GM18498 (cell line): ENCODE measurements at regions not wholly inside any gene's neighbourhood (a gene's known extent, or its start where the extent isn't known, plus 50 kb on each side); places are given as distances from the start of the nearest gene placed in this dataset.
"Not testable (repeated sequence)": the region's sequence is repeated elsewhere in the genome, so short reads cannot be mapped to it uniquely, and the experiment has no call there.

Experiments
- ATAC-seq: cut with Tn5 transposase; IDR thresholded peaks from one replicate; pipeline ENCODE4 v1.9.1; 2021; ENCODE audit warnings: mild to moderate bottlenecking, moderate library complexity; ENCODE audit not compliant: unreplicated experiment

DNA sequence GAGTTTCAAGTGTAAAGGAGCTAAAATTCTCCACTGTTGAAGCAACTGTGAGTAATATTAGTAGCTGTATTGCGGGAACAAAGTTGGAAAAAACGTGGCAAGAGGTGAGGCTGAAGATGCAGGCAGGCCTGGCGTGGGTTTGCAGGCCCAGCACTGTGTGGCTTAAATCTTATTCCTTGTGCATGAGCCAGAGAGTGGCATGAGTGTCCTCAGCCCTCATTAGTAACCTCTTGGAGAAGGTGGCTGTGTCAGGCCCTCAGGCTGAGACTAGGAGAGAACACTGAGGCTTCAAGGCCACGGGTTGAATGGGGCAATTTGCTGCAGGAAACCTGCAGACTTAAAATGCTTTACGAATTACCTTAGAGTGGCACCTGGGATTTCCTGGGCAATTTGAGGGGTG, 372.7 kb upstream of the CITED2 start:
- ATAC-seq = no peak

DNA sequence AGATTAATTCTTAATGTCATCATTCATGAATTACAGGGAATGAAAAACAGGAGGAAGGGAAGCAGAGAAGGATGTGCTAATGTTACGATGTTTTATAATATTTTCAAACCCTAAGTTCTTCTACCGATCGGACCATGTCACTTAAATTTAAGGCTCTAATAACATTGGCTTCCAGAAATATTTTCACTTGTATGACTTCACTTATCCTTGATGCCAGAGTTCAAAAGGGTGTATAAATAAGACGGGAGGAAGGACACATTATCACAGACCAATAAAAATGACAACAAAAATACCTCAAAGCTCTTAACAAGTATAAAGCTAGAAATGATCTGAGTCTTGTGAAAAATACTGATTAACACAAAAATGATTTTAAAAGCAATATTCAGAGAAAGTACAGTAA, 370.4 kb upstream of the CITED2 start:
- ATAC-seq = no peak

DNA sequence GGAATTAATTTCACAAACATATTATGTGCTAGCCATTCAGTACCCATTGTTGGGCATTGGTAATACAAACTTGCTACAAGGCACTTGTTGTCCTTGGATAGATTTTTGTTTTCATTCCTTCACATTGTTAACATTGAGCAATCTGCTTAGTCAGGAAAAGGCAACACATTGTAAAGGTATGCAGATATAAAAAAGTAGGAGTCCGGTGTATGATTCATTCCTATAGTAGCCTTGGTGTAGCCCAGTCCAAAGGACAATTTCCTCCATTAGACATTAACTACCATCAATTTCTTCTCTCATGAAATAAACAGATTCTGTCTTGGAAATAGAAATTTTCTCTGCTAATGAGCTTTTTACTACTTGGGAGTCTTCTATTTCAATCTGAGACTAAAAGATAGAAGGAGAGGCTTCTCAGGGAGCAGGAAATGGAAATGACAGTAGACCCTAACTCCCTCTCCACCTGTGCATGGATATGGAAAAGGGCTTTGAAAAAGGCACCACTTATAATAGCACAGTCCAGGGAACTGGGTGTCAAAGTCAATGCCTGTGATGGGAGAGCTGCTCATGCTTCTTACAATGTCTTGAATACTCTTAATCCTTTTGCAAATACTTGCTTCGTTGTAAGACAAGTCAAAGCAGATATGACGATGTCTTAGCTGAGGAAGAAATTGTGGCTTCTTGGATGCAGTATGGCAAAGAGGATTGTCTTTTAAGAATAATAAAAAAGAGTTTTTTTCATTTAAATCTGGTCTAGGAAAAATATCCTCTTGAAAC, 369.4 kb upstream of the CITED2 start:
- no peak for ATAC-seq

DNA sequence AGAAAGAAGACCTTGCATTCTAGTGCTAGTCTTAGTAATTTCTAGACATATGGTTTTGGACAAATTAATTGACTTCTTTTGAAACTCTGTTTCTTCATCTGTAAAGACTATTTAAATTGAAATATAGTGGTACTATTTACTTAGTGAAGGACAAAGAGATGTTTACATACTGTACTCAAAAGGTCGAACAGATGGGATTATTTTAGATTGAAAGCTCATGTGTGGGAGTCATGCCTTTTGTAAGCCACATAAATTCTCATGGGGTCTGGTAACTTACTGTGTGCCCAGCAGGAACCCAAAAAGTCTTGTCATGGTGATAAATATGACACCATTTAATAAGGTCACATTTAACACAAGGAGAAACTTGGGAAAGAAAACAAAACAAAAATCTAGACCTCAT, 368.2 kb upstream of the CITED2 start:
- ATAC-seq = no peak

DNA sequence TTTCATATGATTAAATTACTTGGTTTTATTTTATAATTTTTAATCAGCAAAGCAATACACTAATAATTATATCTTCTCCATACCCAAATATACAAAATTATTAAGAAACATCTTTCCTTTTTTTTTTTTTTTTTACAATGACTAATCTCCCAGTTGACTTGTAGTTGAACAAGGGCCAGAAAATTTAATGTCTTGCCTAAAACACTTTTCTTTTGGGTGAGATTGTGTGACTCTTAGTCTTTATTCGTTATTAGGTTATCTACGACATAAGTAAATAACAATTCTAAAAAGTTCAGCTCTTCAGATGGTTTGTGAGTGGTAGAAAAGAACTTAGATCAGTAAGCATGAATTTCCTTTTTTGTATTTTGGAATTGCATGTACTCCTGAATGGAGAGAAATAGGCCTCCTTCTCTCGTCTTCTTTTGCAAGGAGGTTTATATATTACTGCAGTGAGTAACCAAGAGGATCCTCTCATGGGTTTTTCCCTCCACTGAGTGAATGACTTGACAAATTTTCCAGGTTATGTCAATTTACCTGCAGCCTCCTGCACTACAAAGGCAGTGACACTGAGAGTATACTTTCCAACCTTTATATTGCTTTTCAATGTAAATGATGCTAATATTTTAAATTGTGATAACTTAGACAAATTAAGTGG, 364.5 kb upstream of the CITED2 start:
- no peak for ATAC-seq

DNA sequence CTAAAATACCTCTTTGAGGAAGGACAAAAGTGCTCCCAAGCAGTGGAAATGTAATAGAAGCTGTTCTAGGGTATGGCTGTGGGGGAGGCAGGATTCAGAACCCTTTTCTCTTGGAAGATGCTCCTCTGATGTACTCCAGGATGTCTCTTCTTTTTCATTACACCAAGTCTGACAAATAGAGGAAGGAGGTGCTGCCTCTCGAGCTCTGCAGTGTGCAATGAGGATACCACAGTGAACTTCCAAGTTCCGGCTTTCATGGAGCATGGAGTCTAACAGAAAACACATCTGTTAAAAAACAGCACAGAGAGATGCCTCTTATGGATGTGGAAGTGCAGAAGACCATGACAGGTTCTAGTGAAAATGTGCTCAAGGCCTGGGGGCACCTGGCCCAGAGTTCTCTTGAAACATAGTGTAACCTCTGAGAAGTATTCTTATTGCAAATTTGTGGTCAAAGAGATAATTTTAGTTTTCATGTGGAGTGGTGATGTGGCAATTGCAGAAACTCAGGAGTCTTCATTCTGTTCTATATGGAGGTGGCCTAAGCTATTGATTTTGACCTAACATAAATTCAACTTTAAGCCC, 362.0 kb upstream of the CITED2 start:
- peak; percentile 90 for ATAC-seq

DNA sequence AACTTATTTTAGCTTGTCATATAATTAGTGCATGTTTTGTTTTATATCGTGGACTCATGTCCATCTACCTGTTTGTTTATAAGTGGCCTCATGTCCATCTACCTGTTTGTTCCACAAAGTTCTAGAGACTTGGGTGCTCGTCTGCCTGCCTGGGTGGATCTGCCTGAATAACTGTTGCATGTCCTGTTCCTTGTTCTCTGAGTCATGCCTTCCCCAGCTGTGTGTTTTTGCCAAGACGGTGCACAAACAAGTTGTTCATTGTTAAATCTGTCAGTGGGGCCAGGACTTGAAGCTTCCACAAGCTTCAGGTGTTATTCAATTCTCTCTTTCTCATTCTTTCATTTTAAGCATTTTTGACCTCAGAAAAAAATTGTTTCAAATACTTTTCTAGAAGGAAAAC, 358.0 kb upstream of the CITED2 start:
- ATAC-seq = no peak

DNA sequence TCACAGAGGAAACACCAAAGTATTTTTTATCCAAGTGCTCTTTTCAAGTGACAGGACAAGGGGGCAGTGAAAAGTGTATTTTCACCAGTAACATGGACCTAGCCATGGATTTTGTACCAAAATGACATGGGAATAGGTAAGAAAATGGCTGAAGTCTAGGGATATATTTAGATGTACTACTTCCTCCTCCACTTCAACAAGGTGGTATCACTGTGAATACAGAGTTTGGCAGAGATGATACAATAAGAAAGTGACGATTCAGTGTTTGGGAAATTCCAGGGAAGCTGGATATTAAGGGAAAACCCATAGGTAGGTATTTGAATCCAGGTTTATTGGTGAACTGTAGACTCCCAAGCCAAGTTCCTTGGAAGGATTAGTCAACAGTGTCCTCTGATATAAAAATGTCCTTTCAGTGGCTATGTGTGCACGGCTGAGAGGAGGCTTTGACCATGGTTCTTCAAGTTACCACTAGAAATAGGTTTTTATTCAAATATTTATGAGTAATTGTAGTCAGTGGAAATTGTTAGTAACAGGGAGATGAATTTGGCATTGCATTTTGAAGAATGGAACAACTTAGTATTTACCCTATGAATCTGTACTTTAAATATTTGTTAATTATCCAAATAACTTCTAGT, 356.0 kb upstream of the CITED2 start:
- no peak for ATAC-seq

DNA sequence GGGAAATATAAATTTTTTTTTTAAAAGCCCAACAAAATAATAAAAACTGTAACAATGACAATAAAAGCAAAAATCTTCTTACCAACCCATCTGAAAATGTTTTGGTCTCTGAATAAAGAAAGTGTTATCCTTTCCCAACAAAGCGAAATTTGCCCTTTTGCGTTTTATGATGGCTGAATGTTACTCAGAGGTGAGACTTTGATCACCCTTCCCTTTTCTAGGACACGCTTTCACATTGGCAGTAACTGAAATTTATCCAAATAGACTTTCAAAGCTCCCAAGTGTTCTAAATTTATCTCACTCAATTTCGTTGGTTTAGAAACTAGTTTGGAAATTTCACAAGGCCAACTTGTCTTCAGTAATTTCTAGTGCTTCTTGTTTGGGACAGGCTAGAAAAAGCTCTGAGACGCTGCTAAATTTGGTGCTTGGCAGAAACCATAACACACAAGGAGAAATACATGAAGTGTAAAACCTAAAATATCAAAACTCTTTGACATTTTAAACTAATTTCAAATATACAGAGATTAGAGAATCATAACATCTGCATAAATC, 354.5 kb upstream of the CITED2 start:
- ATAC-seq = no peak

DNA sequence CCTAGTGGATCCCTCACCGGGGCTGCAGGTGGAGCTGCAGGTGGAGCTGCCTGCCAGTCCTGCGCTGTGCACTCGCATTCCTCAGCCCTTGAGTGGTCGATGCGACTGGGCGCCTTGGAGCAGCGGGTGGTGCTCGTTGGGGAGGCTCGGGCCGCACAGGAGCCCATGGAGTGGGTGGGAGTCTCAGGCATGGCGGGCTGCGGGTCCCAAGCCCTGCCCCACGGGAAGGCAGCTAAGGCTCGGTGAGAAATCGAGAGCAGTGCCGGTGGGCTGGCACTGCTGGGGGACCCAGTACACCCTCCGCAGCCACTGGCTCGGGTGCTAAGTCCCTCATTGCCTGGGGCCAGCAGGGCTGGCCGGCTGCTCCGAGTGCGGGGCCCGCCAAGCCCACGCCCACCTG, 351.8 kb upstream of the CITED2 start:
- not testable (repeated sequence) for ATAC-seq

DNA sequence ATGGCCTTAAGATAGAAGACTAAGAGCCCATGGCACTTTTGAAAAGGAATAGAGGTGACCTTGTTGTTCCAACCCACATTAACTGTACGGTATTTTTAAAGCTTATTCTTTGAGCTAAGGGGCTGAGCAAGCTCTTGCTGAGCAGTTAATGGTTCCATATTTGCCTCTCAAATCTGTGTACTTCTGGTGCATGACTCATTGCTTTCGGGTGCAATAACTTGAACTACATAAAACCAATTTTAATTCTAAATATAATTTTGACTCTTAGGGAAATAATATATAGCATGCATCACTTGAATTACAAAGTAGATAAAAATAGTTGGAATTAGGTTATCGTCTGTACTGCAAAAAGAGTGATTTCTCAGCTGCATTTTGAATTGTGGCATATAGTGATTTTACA, 348.1 kb upstream of the CITED2 start:
- ATAC-seq = no peak

DNA sequence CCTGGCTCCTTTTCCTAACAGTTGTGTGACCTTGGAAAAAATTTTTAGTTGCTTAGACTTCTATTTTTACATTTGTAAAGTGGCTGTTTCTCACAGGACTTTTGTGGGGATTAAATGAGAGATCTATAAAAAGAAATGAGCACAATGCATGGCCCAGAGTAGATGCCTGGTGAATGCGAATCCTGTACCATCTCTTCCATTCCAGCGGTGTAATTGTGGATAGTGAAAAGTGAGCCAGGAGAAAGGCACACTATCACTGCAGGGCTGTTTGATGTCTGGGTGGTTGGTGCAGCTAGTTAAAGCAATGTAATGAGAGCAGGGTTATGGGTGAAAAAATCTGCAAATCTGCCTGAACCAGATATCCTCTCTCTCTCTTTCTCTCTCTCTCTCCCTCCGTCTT, 347.5 kb upstream of the CITED2 start:
- ATAC-seq = no peak

DNA sequence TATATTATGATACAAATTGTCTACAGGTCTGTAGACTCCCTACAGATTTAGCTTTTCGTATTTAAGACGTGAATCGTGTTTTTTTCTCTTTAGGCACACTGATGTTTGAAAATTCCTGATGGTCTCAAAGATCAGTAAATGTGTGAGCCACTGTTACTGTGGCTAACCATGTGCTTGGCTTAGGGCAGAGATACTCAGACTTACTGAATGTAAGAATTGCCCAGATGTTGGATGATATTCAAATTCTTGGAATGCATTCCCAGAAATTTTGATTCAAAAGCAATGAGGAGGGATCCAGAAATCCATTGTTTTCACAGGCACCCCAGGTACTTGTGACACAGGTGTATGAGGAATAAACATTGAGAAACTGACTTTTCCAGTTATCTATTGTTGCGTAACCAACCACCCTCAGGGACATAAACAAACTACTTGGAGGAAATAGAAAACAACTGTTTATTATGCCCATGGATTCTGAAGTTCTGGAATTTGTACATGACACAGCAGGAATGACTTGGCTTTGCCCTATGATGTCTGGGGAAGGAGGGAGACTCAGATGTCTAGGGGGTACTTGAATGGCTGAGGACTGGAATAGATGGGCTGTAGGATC, 339.6 kb upstream of the CITED2 start:
- no peak for ATAC-seq

DNA sequence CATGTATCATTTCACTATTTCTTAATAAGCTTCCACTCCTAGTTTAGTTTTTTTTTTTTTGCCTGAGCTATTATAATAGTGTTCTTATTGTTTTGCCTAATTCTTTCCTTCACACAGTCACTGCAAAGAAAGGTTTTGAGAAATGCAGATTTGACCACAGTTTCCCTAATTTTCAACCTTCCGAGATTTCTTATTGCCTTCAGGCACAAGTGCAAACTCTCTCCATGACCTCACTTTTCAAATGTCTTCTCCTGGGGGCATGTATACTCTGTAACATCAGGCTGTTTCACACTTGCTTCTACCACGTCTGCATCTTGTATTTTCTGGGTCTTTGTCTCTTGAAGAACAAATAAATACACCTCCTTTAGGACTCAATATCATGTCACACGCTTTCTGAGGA, 339.0 kb upstream of the CITED2 start:
- ATAC-seq = no peak

DNA sequence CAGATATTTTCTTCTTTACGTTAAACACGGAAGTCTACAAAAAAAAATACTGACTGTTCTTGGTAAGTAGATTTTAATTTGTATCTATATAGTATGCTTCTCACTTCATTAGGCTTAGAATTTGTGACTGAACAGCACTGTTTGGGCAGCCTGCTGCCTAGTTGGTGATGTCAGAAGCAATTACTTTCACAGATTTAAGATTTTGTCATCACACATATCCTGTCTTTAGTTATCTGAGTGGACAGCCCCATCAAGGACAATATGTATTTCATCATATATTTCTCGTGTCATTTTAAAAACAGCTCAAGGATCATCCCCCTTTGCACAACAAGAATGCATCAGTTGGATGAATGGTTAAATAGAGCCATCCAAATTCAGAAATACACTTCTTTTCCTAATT, 338.4 kb upstream of the CITED2 start:
- no peak for ATAC-seq

DNA sequence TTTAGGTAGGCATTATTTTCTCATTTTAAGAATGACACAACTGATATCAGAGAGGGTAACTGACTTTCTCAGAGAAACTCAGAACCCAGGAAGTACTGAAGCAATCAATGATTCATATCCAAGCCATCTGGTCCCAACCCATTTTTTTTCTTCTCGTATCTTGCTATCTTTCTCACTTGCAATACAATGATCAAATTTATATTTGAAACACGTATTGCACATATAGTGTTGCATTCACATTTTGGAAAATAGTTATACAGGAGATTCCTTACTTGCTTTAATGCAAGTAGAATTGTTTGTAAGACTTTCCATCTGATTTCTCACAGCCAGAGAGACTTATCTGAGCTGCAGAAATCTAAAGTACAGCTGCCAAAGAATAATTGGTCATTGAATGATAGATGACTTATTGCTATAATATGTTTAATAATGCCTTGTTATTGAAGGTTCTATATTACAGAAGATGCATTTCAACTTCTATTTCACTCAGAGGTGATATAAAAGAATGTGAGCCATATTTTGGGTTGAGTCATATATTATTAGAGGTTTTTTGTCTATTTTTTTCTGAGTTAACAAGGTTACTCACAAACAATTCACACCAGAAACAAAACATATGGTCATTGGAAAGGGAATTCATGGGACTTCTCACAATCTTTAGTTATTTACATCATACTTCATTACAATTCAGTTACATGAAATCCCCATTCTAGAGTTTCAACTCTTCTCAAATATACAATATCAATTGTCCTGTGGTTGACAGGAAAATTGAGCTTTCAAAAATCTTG, 337.5 kb upstream of the CITED2 start:
- ATAC-seq = no peak

DNA sequence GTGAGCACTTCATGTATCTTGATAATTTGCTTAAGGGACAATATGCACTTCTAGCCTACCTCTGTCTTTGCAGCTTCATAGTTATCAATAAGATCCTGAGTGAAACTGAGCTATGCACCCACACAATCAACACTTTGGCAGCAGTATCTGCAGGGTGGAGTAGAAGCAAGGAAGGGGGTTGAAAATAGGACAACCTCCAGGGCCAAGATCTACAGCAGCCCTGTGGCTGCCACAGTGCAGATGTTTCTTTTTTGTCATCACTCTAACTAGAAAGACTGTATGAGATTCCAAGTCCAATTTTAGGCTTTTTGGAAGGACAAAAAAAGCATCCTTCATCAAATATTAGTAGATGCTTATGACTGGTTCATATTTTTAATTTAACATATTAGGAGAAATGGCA, 336.1 kb upstream of the CITED2 start:
- no peak for ATAC-seq

DNA sequence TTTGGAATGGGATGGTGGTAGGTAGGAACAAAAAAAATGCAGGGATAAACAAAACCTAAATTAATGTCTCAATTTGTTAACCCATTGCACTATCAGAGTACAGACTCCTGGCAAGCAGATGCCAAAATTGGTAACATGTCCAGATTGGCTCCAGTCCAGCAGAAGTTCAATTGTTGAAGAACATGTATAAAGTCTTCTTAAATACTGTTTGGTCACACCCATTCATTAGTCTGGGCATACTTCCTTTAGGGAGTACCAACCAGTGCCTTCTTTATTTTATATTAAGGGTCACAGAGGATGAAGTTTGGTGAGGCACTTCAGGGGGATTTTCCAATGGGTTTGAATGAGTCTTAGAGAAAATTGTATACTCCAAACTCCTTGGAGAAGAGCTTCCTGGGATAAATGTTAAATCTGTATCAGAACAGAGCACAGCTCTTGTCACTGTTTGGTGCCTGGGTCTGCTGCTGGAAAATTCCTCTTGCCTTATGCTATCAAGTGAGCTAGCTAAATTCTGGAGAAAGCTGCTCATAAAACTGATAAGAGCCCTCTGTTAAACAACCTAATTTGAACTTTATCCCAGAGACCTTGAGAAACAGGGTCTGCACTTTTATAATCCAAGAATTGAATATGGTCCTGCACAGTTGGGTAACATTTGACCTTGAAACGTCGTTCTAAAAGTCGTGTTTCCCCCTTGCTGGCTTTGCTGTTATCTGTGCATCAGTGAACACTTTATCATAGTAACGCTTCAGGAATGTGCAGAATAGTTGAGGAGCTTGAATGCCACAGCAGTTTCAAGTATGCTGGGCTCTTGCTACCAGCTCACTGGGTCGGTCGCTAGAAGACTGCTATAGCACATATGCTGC, 334.1 kb upstream of the CITED2 start:
- ATAC-seq = no peak

DNA sequence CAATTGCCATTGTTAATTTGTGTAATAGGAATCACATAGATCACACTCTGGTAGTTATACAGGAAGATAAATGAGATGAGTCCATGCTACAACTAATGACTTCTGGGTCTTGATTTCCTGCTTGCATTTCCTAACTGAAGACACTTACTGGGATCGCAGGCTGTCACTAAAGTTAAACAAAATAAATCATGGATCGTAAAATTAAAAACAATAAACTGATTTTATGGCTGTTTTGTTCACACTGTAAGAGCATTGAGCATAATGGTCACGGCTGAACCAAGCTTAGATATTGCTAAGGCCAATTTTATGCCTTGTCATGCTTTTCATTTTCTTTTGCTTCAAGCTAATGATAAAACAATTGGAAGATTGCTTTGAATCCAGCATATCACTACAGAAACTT, 332.5 kb upstream of the CITED2 start:
- no peak for ATAC-seq

DNA sequence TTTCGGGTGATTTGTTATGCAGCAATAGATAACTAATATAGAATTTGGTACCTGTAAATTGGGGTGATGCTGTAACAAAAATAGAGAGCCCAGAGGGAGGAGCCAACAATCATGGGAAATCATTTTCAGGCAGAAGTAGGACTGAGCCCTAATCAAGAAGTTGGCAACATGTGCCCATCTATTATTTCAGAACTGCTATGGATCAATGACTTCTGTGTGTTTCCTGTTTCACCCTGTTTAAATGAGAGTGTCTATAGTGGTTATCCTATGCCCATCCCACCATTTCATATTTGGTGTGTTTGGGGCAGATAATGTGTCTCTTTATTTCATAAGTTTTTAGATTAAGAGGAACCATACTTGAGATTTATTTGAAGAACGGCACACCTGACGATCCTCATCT, 330.8 kb upstream of the CITED2 start:
- ATAC-seq = no peak
